Endothelial cell of umbilical vein (primary cell): ENCODE measurements at regions not wholly inside any gene's neighbourhood (a gene's known extent, or its start where the extent isn't known, plus 50 kb on each side); places are given as distances from the start of the nearest gene placed in this dataset.

Source experiments
- BruUV-seq: library from RNA; stranded (reverse); fragments of 400-500 nt; replicated peaks from 2 replicates; lab custom pipeline; 2021; lab: Mats Ljungman, UMichigan
- CTCF ChIA-PET: fragments of 300-600, 350-600 bp; sonication (Branson Sonifier 250); formaldehyde crosslinking; loops from one replicate; lab custom pipeline; 2021; ENCODE audit warnings: antibody characterized with exemption, inconsistent platforms; lab: Charles Lee
- POLR2A ChIA-PET: fragments of 300-600, 350-600 bp; sonication (Branson Sonifier 250); formaldehyde crosslinking; loops from one replicate; lab custom pipeline; 2021; ENCODE audit warnings: antibody characterized with exemption, inconsistent platforms; lab: Charles Lee
- DNase-seq: peaks from one replicate; pipeline ENCODE4 v3.0.0-alpha.2; 2011; ENCODE audit warnings: low read depth, low spot score
- FAIRE-seq: peaks from 2 replicates; lab custom pipeline; 2011; peaks lifted over from hg19 to GRCh38; lab: Jason Lieb, UNC
- H2AFZ ChIP-seq: 2 replicates; pipeline ENCODE4 v1.6.0; 2012; ENCODE audit warnings: low read depth, low read length, control low read depth, inconsistent platforms
- H3K27ac ChIP-seq: 2 replicates; pipeline ENCODE4 v1.5.1; 2011; ENCODE audit warnings: low read depth, mild to moderate bottlenecking, control low read depth, low read length, moderate library complexity; ENCODE audit not compliant: insufficient read depth
- H3K27me3 ChIP-seq, 2 experiments: 2 replicates each; pipeline versions ENCODE4 v1.6.0 to v1.6.1; 2011; ENCODE audit warnings: low read length in 2 of 2, mixed read lengths in 1 of 2; ENCODE audit not compliant: control insufficient read depth in 2 of 2, insufficient read depth in 2 of 2
- H3K36me3 ChIP-seq, 2 experiments: 2 replicates in 1 of 2; 3 replicates in 1 of 2; pipeline ENCODE4 v1.5.1; 2011; ENCODE audit warnings: low read length in 2 of 2, mild to moderate bottlenecking in 1 of 2, moderate library complexity in 1 of 2; ENCODE audit not compliant: control insufficient read depth in 2 of 2, insufficient read depth in 2 of 2; ENCODE audit errors: extremely low read depth in 1 of 2
- H3K4me1 ChIP-seq: 3 replicates; pipeline ENCODE4 v1.5.1; 2011; ENCODE audit warnings: mild to moderate bottlenecking, low read length; ENCODE audit not compliant: control insufficient read depth, insufficient read depth; ENCODE audit errors: extremely low read depth
- H3K4me2 ChIP-seq: 2 replicates; pipeline ENCODE4 v1.6.1; 2011; ENCODE audit warnings: low read length, control low read depth, mixed read lengths; ENCODE audit not compliant: insufficient read depth
- H3K4me3 ChIP-seq, 3 experiments: fragments of 200-600 bp in 1 of 3; sonication (generic), shearing (Covaris generic) in 1 of 3; replicated peaks in 1 of 3; 2 replicates each; pipeline ENCODE4 v1.5.1; 2011 to 2016; ENCODE audit warnings: control low read depth in 3 of 3, low read length in 3 of 3, mild to moderate bottlenecking in 2 of 3, inconsistent platforms in 1 of 3, low read depth in 1 of 3, moderate library complexity in 1 of 3; ENCODE audit not compliant: insufficient read depth in 1 of 3
- H3K79me2 ChIP-seq: 2 replicates; pipeline ENCODE4 v1.6.0; 2012; ENCODE audit warnings: low read length, inconsistent platforms; ENCODE audit not compliant: control insufficient read depth, insufficient read depth
- H3K9ac ChIP-seq: replicated peaks from 2 replicates; pipeline ENCODE3; 2011; ENCODE audit warnings: low read length, control low read depth; ENCODE audit not compliant: insufficient read depth; ENCODE audit errors: extremely low read depth
- H3K9me1 ChIP-seq: replicated peaks from 3 replicates; pipeline ENCODE4 v1.6.0; 2011; ENCODE audit warnings: mild to moderate bottlenecking, low read length; ENCODE audit not compliant: control insufficient read depth, insufficient read depth; ENCODE audit errors: extremely low read depth
- H3K9me3 ChIP-seq: replicated peaks from 2 replicates; pipeline ENCODE4 v1.5.1; 2012; ENCODE audit warnings: low read length, inconsistent platforms; ENCODE audit not compliant: control insufficient read depth, insufficient read depth
- H4K20me1 ChIP-seq: replicated peaks from 2 replicates; pipeline ENCODE3; 2011; ENCODE audit warnings: mild to moderate bottlenecking, low read length; ENCODE audit not compliant: control insufficient read depth, insufficient read depth; ENCODE audit errors: extremely low read depth
- EZH2 ChIP-seq: IDR thresholded peaks from 2 replicates; pipeline ENCODE4 v1.6.1; 2012; ENCODE audit warnings: borderline replicate concordance, low read depth, mild to moderate bottlenecking, moderate library complexity, low read length, inconsistent platforms; ENCODE audit not compliant: severe bottlenecking
- FOS ChIP-seq: IDR thresholded peaks from 2 replicates; pipeline ENCODE4 v1.6.1; 2011; ENCODE audit warnings: mild to moderate bottlenecking, low read length, moderate library complexity, borderline replicate concordance; ENCODE audit not compliant: insufficient read depth
- GATA2 ChIP-seq: IDR thresholded peaks from 2 replicates; pipeline ENCODE4 v1.7.0; 2011; ENCODE audit warnings: low read depth, mild to moderate bottlenecking, moderate library complexity, mixed read lengths, low read length; ENCODE audit not compliant: insufficient read length, insufficient read depth
- JUN ChIP-seq: IDR thresholded peaks from 2 replicates; pipeline ENCODE4 v1.6.1; 2011; ENCODE audit warnings: borderline replicate concordance, low read depth; ENCODE audit not compliant: insufficient read length, insufficient read depth
- MYC ChIP-seq: IDR thresholded peaks from one replicate; pipeline ENCODE4 v1.6.1; 2011; ENCODE audit warnings: mild to moderate bottlenecking, low read depth, low read length
- POLR2A ChIP-seq: IDR thresholded peaks from 2 replicates; pipeline ENCODE4 v1.6.1; 2012; ENCODE audit warnings: low read depth, mild to moderate bottlenecking, control low read depth, low read length
- POLR2AphosphoS5 ChIP-seq: IDR thresholded peaks from 2 replicates; pipeline ENCODE4 v1.6.1; 2012; ENCODE audit warnings: low read depth, mild to moderate bottlenecking, control low read depth, low read length, moderate library complexity; ENCODE audit not compliant: insufficient read depth
- dilution Hi-C: fragments of 300-500 bp; cut with MboI; formaldehyde crosslinking; loops from one replicate; pipeline ENCODE4 v1.15.0; 2019; ENCODE audit warnings: low sequenced_read_pairs; ENCODE audit not compliant: extremely low pct_ligation_motif_present
- intact Hi-C: fragments of 100-400 bp; cut with micrococcal nuclease; formaldehyde crosslinking; loops from one replicate; pipeline ENCODE4 v1.10.0; 2022
- TF ChIP-seq, protein P1 (sequence below): IDR thresholded peaks from 2 replicates; pipeline ENCODE4 v1.6.1; 2011; ENCODE audit not compliant: insufficient read depth, insufficient read length
- TF ChIP-seq, protein P2 (sequence below), 2 donors: IDR thresholded peaks; 1 replicate in 1 of 2; 2 replicates in 1 of 2; pipeline ENCODE4 v1.5.1; 2011; ENCODE audit warnings: low read length in 2 of 2, mild to moderate bottlenecking in 2 of 2, moderate library complexity in 2 of 2, control low read depth in 1 of 2, inconsistent platforms in 1 of 2, low read depth in 1 of 2; ENCODE audit not compliant: insufficient read depth in 1 of 2; ENCODE audit errors: extremely low read depth in 1 of 2

DNA sequence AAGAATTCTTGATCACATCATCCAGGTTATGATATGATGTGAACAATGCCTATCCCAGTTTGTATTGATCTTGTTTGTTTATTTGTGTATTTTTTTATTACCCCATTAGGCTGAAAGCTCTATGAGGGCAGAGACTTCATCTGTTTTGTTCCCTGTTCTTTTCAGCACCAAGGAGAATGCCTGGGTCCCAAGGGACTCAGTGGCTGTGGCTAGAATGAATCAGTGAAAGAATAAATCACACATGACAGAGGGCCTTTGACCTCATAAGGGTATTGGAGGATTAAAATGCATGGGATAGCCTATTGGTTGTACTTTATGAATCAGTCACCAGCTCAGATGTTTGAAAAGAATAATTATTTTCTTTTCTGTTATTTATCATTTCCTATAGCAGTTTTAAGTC is 292.2 kb downstream of the GAS1 start:
- Histone ChIP-seq H3K36me3 (no peaks in the 10 kb centered on the region), H2AFZ (no peak overlapping the region), H3K4me2 (no peak overlapping the region), H3K4me3 (no peak overlapping the region), H3K27ac (no peak overlapping the region), H3K9me3 (peaks cover 2% of the 10 kb centered on the region), H3K27me3 (no peaks in the 10 kb centered on the region), H3K9me1 (no peaks in the 10 kb centered on the region), H3K79me2 (no peaks in the 10 kb centered on the region), H3K9ac (no peak overlapping the region), H3K4me1 (no peaks in the 10 kb centered on the region), H4K20me1 (no peaks in the 10 kb centered on the region)
- CTCF ChIA-PET: no interaction called here
- BruUV-seq: no TSS peak
- FAIRE-seq (no peak), DNase-seq (no peak)
- intact Hi-C loops (no loop called here), dilution Hi-C loops (no loop called here)
- POLR2A ChIA-PET: no interaction called here
- TF ChIP-seq EZH2: no peak
- no peak for TF ChIP-seq JUN
- no peak for TF ChIP-seq FOS
- TF ChIP-seq, protein P1, sequence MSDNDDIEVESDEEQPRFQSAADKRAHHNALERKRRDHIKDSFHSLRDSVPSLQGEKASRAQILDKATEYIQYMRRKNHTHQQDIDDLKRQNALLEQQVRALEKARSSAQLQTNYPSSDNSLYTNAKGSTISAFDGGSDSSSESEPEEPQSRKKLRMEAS: no peak
- no peak for TF ChIP-seq POLR2A

DNA sequence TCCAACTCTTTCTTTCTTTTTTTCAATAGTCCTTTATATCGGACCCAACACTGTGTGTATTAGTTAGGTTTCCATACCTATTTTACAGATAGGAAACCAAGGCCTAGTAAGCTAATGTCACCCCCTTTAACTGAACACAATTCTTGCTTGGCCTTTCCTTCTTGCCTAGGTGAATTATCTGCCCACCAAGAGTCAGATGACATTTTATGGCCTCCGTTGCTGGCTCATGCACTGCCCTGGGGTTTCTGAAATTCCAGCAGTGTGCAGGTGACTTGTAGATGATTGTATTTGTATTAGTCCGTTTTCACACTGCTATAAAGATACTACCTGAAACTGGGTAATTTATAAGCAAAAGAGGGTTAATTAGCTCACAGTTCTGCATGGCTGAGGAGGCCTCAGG is 293.8 kb downstream of the GAS1 start:
- FAIRE-seq: no peak

More for the DNA sequence above, 293.8 kb downstream of the GAS1 start:
- TF ChIP-seq POLR2AphosphoS5 (no peak), MYC (no peak), POLR2A (no peak), GATA2 (no peak), JUN (no peak), FOS (no peak), EZH2 (no peak)
- TF ChIP-seq, protein P2, sequence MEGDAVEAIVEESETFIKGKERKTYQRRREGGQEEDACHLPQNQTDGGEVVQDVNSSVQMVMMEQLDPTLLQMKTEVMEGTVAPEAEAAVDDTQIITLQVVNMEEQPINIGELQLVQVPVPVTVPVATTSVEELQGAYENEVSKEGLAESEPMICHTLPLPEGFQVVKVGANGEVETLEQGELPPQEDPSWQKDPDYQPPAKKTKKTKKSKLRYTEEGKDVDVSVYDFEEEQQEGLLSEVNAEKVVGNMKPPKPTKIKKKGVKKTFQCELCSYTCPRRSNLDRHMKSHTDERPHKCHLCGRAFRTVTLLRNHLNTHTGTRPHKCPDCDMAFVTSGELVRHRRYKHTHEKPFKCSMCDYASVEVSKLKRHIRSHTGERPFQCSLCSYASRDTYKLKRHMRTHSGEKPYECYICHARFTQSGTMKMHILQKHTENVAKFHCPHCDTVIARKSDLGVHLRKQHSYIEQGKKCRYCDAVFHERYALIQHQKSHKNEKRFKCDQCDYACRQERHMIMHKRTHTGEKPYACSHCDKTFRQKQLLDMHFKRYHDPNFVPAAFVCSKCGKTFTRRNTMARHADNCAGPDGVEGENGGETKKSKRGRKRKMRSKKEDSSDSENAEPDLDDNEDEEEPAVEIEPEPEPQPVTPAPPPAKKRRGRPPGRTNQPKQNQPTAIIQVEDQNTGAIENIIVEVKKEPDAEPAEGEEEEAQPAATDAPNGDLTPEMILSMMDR (IDR thresholded peaks at IDR 0.05; ENCODE audit: extremely low read depth in 1 of 2, insufficient read depth in 1 of 2, low read depth in 1 of 2, low read length in 2 of 2): no peak
- TF ChIP-seq, protein P1: no peak
- H3K4me2 ChIP-seq: no peak overlapping the region
- H3K27ac ChIP-seq: no peak overlapping the region
- H3K9me1 ChIP-seq: no peaks in the 10 kb centered on the region
- DNase-seq: no peak
- intact Hi-C loops: no loop called here
- H3K9ac ChIP-seq: no peak overlapping the region
- no TSS peak for BruUV-seq
- no peaks in the 10 kb centered on the region for H3K36me3 ChIP-seq
- no peaks in the 10 kb centered on the region for H4K20me1 ChIP-seq
- no peaks in the 10 kb centered on the region for H3K4me1 ChIP-seq
- no peak overlapping the region for H2AFZ ChIP-seq
- dilution Hi-C loops: no loop called here
- ChIA-PET CTCF (no interaction called here), POLR2A (no interaction called here)
- peaks cover 2% of the 10 kb centered on the region for H3K9me3 ChIP-seq
- no peak overlapping the region for H3K4me3 ChIP-seq
- H3K27me3 ChIP-seq: no peaks in the 10 kb centered on the region
- no peaks in the 10 kb centered on the region for H3K79me2 ChIP-seq
